DOHH2 (cell line): ENCODE measurements at regions not wholly inside any gene's neighbourhood (a gene's known extent, or its start where the extent isn't known, plus 50 kb on each side); places are given as distances from the start of the nearest gene placed in this dataset.

Experiments
- CTCF ChIP-seq: fragments of 200-600 bp; sonication (generic); IDR thresholded peaks from one replicate; pipeline ENCODE4 v1.5.1; 2014; ENCODE audit warnings: antibody characterized with exemption, mild to moderate bottlenecking, low read depth, low read length; ENCODE audit not compliant: poor library complexity, severe bottlenecking
- EZH2phosphoT487 ChIP-seq: fragments of 200-600 bp; sonication (generic); IDR thresholded peaks from 2 replicates; pipeline ENCODE4 v1.6.1; 2017; ENCODE audit warnings: borderline replicate concordance, mild to moderate bottlenecking, antibody characterized with exemption, low read length, moderate library complexity, mixed read lengths

GRCh38 chr3:105101603-105102002 is 265.1 kb upstream of the ALCAM start:
- no peak for TF ChIP-seq CTCF
- no peak for TF ChIP-seq EZH2phosphoT487
